SK-N-SH (cell line): ENCODE measurements at regions not wholly inside any gene's neighbourhood (a gene's known extent, or its start where the extent isn't known, plus 50 kb on each side); places are given as distances from the start of the nearest gene placed in this dataset.

Experiments
- EP300 ChIP-seq, 2 experiments: IDR thresholded peaks; 2 replicates each; pipeline versions ENCODE4 v1.4.0 to v1.6.1; 2012; ENCODE audit warnings: borderline replicate concordance in 1 of 2, low read depth in 1 of 2, low read length in 1 of 2
- EZH2phosphoT487 ChIP-seq: fragments of 200-600 bp; sonication (generic); IDR thresholded peaks from 2 replicates; pipeline ENCODE4 v1.6.1; 2017; ENCODE audit warnings: low read depth, mixed run types, mild to moderate bottlenecking, antibody characterized with exemption, moderate library complexity, borderline replicate concordance
- GATA2 ChIP-seq: sonication (generic); formaldehyde crosslinking; IDR thresholded peaks from 2 replicates; pipeline ENCODE4 v1.5.0; 2020; ENCODE audit warnings: mild to moderate bottlenecking, missing genetic modification reagents
- POLR2AphosphoS5 ChIP-seq: IDR thresholded peaks from 2 replicates; pipeline ENCODE4 v1.6.1; 2012; ENCODE audit warnings: low read depth, low read length
- RAD21 ChIP-seq: IDR thresholded peaks from 2 replicates; pipeline ENCODE4 v1.6.1; 2012; ENCODE audit warnings: mild to moderate bottlenecking, low read length
- RCOR1 ChIP-seq: fragments of 150-350 bp; IDR thresholded peaks from 2 replicates; pipeline ENCODE4 v1.6.1; 2017; ENCODE audit warnings: antibody characterized with exemption, low read length
- RFX5 ChIP-seq: IDR thresholded peaks from 2 replicates; pipeline ENCODE4 v1.6.1; 2012; ENCODE audit warnings: mild to moderate bottlenecking, improper control_type of control experiment, low read length
- SIN3A ChIP-seq: IDR thresholded peaks from 2 replicates; pipeline ENCODE4 v1.6.1; 2012; ENCODE audit warnings: low read depth, mild to moderate bottlenecking, low read length, moderate library complexity, borderline replicate concordance
- SMC3 ChIP-seq: IDR thresholded peaks from 2 replicates; pipeline ENCODE4 v1.6.1; 2012; ENCODE audit warnings: low read depth, low read length, improper control_type of control experiment
- TCF12 ChIP-seq: IDR thresholded peaks from 2 replicates; pipeline ENCODE4 v1.4.0; 2012
- YY1 ChIP-seq: IDR thresholded peaks from 2 replicates; pipeline ENCODE4 v1.4.0; 2012; ENCODE audit warnings: low read depth, mild to moderate bottlenecking
- TF ChIP-seq, protein P1 (sequence below): fragments of 200-600 bp; sonication (generic); IDR thresholded peaks from 2 replicates; pipeline ENCODE4 v1.6.1; 2017; ENCODE audit warnings: antibody characterized with exemption, mild to moderate bottlenecking, moderate library complexity

GRCh38 chr22:22384267-22384666, 124.3 kb downstream of the ZNF280B start:
- TF ChIP-seq, protein P1, sequence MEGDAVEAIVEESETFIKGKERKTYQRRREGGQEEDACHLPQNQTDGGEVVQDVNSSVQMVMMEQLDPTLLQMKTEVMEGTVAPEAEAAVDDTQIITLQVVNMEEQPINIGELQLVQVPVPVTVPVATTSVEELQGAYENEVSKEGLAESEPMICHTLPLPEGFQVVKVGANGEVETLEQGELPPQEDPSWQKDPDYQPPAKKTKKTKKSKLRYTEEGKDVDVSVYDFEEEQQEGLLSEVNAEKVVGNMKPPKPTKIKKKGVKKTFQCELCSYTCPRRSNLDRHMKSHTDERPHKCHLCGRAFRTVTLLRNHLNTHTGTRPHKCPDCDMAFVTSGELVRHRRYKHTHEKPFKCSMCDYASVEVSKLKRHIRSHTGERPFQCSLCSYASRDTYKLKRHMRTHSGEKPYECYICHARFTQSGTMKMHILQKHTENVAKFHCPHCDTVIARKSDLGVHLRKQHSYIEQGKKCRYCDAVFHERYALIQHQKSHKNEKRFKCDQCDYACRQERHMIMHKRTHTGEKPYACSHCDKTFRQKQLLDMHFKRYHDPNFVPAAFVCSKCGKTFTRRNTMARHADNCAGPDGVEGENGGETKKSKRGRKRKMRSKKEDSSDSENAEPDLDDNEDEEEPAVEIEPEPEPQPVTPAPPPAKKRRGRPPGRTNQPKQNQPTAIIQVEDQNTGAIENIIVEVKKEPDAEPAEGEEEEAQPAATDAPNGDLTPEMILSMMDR, result no peak
- no peak for TF ChIP-seq RFX5
- TF ChIP-seq TCF12, result no peak
- no peak for TF ChIP-seq POLR2AphosphoS5
- no peak for TF ChIP-seq RCOR1
- TF ChIP-seq SMC3, result no peak
- no peak for TF ChIP-seq EP300 (IDR thresholded peaks at IDR 0.05; ENCODE audit: borderline replicate concordance in 1 of 2, low read depth in 1 of 2, low read length in 1 of 2)
- no peak for TF ChIP-seq RAD21
- TF ChIP-seq YY1, result no peak
- no peak for TF ChIP-seq SIN3A
- TF ChIP-seq EZH2phosphoT487, result no peak
- no peak for TF ChIP-seq GATA2 (CRISPR knock-in tag)
